Ascending aorta (tissue), 2 donors: ENCODE measurements at regions not wholly inside any gene's neighbourhood (a gene's known extent, or its start where the extent isn't known, plus 50 kb on each side); places are given as distances from the start of the nearest gene placed in this dataset.

Experiments used
- DNase-seq, 2 donors: peaks; one replicate each; pipeline ENCODE4 v3.0.0-alpha.2; 2019; ENCODE audit warnings: low spot score in 2 of 2
- H3K27ac ChIP-seq, 2 donors: fragments of 200-600 bp; sonication (generic); one replicate each; pipeline ENCODE4 v1.5.1; 2016 to 2017; ENCODE audit warnings: mild to moderate bottlenecking in 1 of 2
- H3K27me3 ChIP-seq: fragments of 200-600 bp; sonication (generic); one replicate; pipeline ENCODE4 v1.5.1; 2017
- H3K36me3 ChIP-seq, 2 donors: fragments of 200-600 bp; sonication (generic); one replicate each; pipeline ENCODE4 v1.5.1; 2016
- H3K4me1 ChIP-seq, 2 donors: fragments of 200-600 bp; sonication (generic); one replicate each; pipeline ENCODE4 v1.5.1; 2016 to 2017; ENCODE audit warnings: mild to moderate bottlenecking in 1 of 2
- H3K4me3 ChIP-seq, 2 donors: fragments of 200-600 bp; sonication (generic); one replicate each; pipeline ENCODE4 v1.5.1; 2016 to 2017; ENCODE audit warnings: mild to moderate bottlenecking in 1 of 2
- H3K9me3 ChIP-seq, 2 donors: fragments of 200-600 bp; sonication (generic); one replicate each; pipeline ENCODE4 v1.5.1; 2016
- CTCF ChIP-seq, 3 experiments: fragments of 200-600 bp in 2 of 3; fragments of 450-650 bp in 1 of 3; sonication (generic) in 2 of 3; IDR thresholded peaks; one replicate each; pipeline ENCODE4 v1.5.1; 2016 to 2019; ENCODE audit warnings: antibody characterized with exemption in 3 of 3, mild to moderate bottlenecking in 1 of 3, moderate library complexity in 1 of 3
- intact Hi-C: fragments of 100-400 bp; cut with DNase I; formaldehyde crosslinking; loops from one replicate; pipeline ENCODE4 v1.15.1; 2023

- H3K36me3 ChIP-seq: no peaks in the 10 kb centered on the region
- no peaks in the 10 kb centered on the region for H3K27me3 ChIP-seq
- H3K9me3 ChIP-seq: no peaks in the 10 kb centered on the region
- TF ChIP-seq CTCF (IDR thresholded peaks at IDR 0.05): no peak
- intact Hi-C loops: no loop called here
- no peak for DNase-seq
- H3K4me3 ChIP-seq: no peak overlapping the region
- no peaks in the 10 kb centered on the region for H3K4me1 ChIP-seq
- H3K27ac ChIP-seq: no peak overlapping the region
Observed at GRCh38 chr10:118495499-118495898, 99.9 kb downstream of the PRLHR start.

- no peak overlapping the region for H3K4me3 ChIP-seq
- no peaks in the 10 kb centered on the region for H3K9me3 ChIP-seq
- H3K4me1 ChIP-seq: no peaks in the 10 kb centered on the region
- intact Hi-C loops: no loop called here
- no peaks in the 10 kb centered on the region for H3K27me3 ChIP-seq
- no peaks in the 10 kb centered on the region for H3K36me3 ChIP-seq
- no peak for TF ChIP-seq CTCF (IDR thresholded peaks at IDR 0.05)
- no peak for DNase-seq
- H3K27ac ChIP-seq: no peak overlapping the region
Observed at GRCh38 chr10:118491055-118491454, 104.4 kb downstream of the PRLHR start.

- TF ChIP-seq CTCF (IDR thresholded peaks at IDR 0.05): no peak
- Histone ChIP-seq H3K27me3 (no peaks in the 10 kb centered on the region), H3K27ac (no peak overlapping the region), H3K4me3 (no peak overlapping the region), H3K4me1 (no peaks in the 10 kb centered on the region), H3K9me3 (no peaks in the 10 kb centered on the region), H3K36me3 (no peaks in the 10 kb centered on the region)
- intact Hi-C loops: no loop called here
- DNase-seq: no peak
Observed at GRCh38 chr10:118488710-118489497, 106.5 kb downstream of the PRLHR start.

- no peaks in the 10 kb centered on the region for H3K9me3 ChIP-seq
- H3K27me3 ChIP-seq: no peaks in the 10 kb centered on the region
- intact Hi-C loops: no loop called here
- no peak overlapping the region for H3K4me3 ChIP-seq
- no peaks in the 10 kb centered on the region for H3K4me1 ChIP-seq
- no peak for DNase-seq
- H3K27ac ChIP-seq: no peak overlapping the region
- TF ChIP-seq CTCF (IDR thresholded peaks at IDR 0.05): no peak
- no peaks in the 10 kb centered on the region for H3K36me3 ChIP-seq
Observed at GRCh38 chr10:118485641-118486040, 109.8 kb downstream of the PRLHR start.

GRCh38 chr10:118484152-118484871 lies 111.1 kb downstream of the PRLHR start:
- TF ChIP-seq CTCF (IDR thresholded peaks at IDR 0.05): no peak
- H3K36me3 ChIP-seq: no peaks in the 10 kb centered on the region
- intact Hi-C loops: no loop called here
- H3K9me3 ChIP-seq: no peaks in the 10 kb centered on the region
- no peak for DNase-seq
- no peak overlapping the region for H3K27ac ChIP-seq
- H3K4me1 ChIP-seq: no peaks in the 10 kb centered on the region
- H3K4me3 ChIP-seq: no peak overlapping the region
- H3K27me3 ChIP-seq: no peaks in the 10 kb centered on the region
